Aorta (tissue), 5 donors: ENCODE measurements at regions not wholly inside any gene's neighbourhood (a gene's known extent, or its start where the extent isn't known, plus 50 kb on each side); places are given as distances from the start of the nearest gene placed in this dataset.
"Not testable (repeated sequence)": the region's sequence is repeated elsewhere in the genome, so short reads cannot be mapped to it uniquely, and the experiment has no call there.

Experiments used
- ATAC-seq: fragments of 200-7000 bp; cut with Tn5 transposase; one replicate; pipeline ENCODE4 v1.9.1; 2022; ENCODE audit warnings: moderate library complexity; ENCODE audit not compliant: low FRiP score
- DNase-seq, 2 donors: peaks; one replicate each; pipeline ENCODE4 v3.0.0-alpha.2; 2020
- H3K27ac ChIP-seq, 2 donors: one replicate each; pipeline ENCODE4 v1.5.1; 2013; ENCODE audit warnings: low read length in 2 of 2, mild to moderate bottlenecking in 2 of 2, moderate library complexity in 2 of 2, control low read depth in 1 of 2, inconsistent platforms in 1 of 2, low read depth in 1 of 2
- H3K27me3 ChIP-seq, 2 donors: one replicate each; pipeline ENCODE4 v1.6.1; 2013; ENCODE audit warnings: control low read depth in 1 of 2, low read length in 1 of 2, mild to moderate bottlenecking in 1 of 2, moderate library complexity in 1 of 2; ENCODE audit not compliant: insufficient read depth in 2 of 2, control insufficient read depth in 1 of 2
- H3K36me3 ChIP-seq, 2 donors: one replicate each; pipeline ENCODE4 v1.6.1; 2013; ENCODE audit warnings: control low read depth in 1 of 2, low read length in 1 of 2, mild to moderate bottlenecking in 1 of 2; ENCODE audit not compliant: insufficient read depth in 2 of 2, control insufficient read depth in 1 of 2
- H3K4me1 ChIP-seq, 2 donors: one replicate each; pipeline ENCODE4 v1.6.1; 2013; ENCODE audit warnings: low read length in 2 of 2, control low read depth in 1 of 2, mild to moderate bottlenecking in 1 of 2, moderate library complexity in 1 of 2; ENCODE audit not compliant: insufficient read depth in 2 of 2, control insufficient read depth in 1 of 2
- H3K4me3 ChIP-seq, 2 donors: one replicate each; pipeline ENCODE4 v1.5.1; 2013; ENCODE audit warnings: low read length in 2 of 2, control low read depth in 1 of 2, mild to moderate bottlenecking in 1 of 2
- H3K9me3 ChIP-seq: one replicate; pipeline ENCODE4 v1.6.1; 2013; ENCODE audit warnings: mild to moderate bottlenecking, low read length; ENCODE audit not compliant: control insufficient read depth
- WGBS, 2 donors: extraction: QIAGEN DNeasy Blood & Tissue Kit; methylation state at CpG; one replicate each; pipeline ENCODE4 v1.1.7; 2013; 5-methylcytosine and 5-hydroxymethylcytosine counted together
- intact Hi-C, 2 donors: fragments of 100-400 bp; cut with DNase I; formaldehyde crosslinking; loops; one replicate each; pipeline versions ENCODE4 v1.14.2 to v1.15.0; 2022
- donor health status: healthy with polysubstance abuse.
- donor health status: Bipolar disorder and iron deficiency.
- donor health status: DM: no; HTN: no; CAD: no.
- donor health status: DM: no; HTN: no; CAD: no.
- donor health status: DM: yes; HTN: yes; CAD: no.

GRCh38 chr4:188797011-188797410, 657.8 kb downstream of the TRIML1 start:
- H3K4me1 ChIP-seq, DNase-seq, intact Hi-C loops, H3K36me3 ChIP-seq, H3K4me3 ChIP-seq, H3K9me3 ChIP-seq, ATAC-seq, H3K27ac ChIP-seq, H3K27me3 ChIP-seq: not testable (repeated sequence)
- 90 to 93% methylated on average over 21 to 32 of the region's 32 CpGs for WGBS, 2 donors

GRCh38 chr4:188804861-188805260, 665.6 kb downstream of the TRIML1 start:
- intact Hi-C loops: no loop called here

GRCh38 chr4:188811121-188811520, 671.9 kb downstream of the TRIML1 start:
- Histone ChIP-seq H3K4me3 (no peak overlapping the region), H3K27ac (no peak overlapping the region), H3K9me3 (no peaks in the 10 kb centered on the region), H3K36me3 (no peaks in the 10 kb centered on the region), H3K4me1 (no peaks in the 10 kb centered on the region), H3K27me3 (no peaks in the 10 kb centered on the region)
- intact Hi-C loops: no loop called here
- 82 to 90% methylated on average over 1 of the region's 1 CpG for WGBS, 2 donors
- DNase-seq (no peak), ATAC-seq (no peak)

More at GRCh38 chr4:188804861-188805260, 665.6 kb downstream of the TRIML1 start:
- no peak overlapping the region for H3K4me3 ChIP-seq
- DNase-seq: no peak
- 76 to 78% methylated on average over 4 of the region's 4 CpGs for WGBS, 2 donors
- no peaks in the 10 kb centered on the region for H3K4me1 ChIP-seq
- H3K27ac ChIP-seq: no peak overlapping the region
- H3K9me3 ChIP-seq: no peaks in the 10 kb centered on the region
- no peak for ATAC-seq
- H3K36me3 ChIP-seq: no peaks in the 10 kb centered on the region
- no peaks in the 10 kb centered on the region for H3K27me3 ChIP-seq

- no peaks in the 10 kb centered on the region for H3K9me3 ChIP-seq
- H3K36me3 ChIP-seq: no peaks in the 10 kb centered on the region
- intact Hi-C loops: no loop called here
- H3K4me3 ChIP-seq: no peak overlapping the region
- no peak overlapping the region for H3K27ac ChIP-seq
- no peaks in the 10 kb centered on the region for H3K4me1 ChIP-seq
- H3K27me3 ChIP-seq: no peaks in the 10 kb centered on the region
- DNase-seq (no peak), ATAC-seq (no peak)
- 43 to 45% methylated on average over 1 of the region's 1 CpG for WGBS, 2 donors
Observed at GRCh38 chr4:188812644-188813043, 673.4 kb downstream of the TRIML1 start.

DNA sequence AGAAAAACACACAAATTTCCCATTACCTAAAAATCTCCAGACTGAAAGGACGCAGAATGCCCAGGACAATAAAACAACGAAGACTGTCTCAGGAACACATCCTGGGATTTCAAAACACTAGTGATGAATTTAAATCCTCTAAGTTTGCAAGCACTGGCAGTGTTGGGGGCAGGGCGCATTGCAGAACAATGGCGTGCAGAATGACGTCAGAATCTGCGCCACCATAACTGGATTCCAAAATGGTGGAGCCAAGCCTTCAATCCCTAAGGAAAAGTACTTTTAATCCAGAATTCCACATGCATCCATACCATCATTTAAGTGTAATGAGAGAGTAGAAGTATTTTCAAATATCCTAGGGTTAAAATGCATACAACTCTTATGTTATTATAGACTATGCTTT, 679.1 kb downstream of the TRIML1 start:
- H3K27ac ChIP-seq: no peak overlapping the region
- H3K27me3 ChIP-seq: no peaks in the 10 kb centered on the region
- WGBS, 2 donors: 94 to 96% methylated on average over 6 of the region's 6 CpGs
- H3K36me3 ChIP-seq: no peaks in the 10 kb centered on the region
- DNase-seq (no peak), ATAC-seq (no peak)
- no peaks in the 10 kb centered on the region for H3K9me3 ChIP-seq
- H3K4me3 ChIP-seq: no peak overlapping the region
- no peaks in the 10 kb centered on the region for H3K4me1 ChIP-seq
- intact Hi-C loops: no loop called here

- intact Hi-C loops: no loop called here
- Histone ChIP-seq H3K9me3 (no peaks in the 10 kb centered on the region), H3K4me3 (no peak overlapping the region), H3K36me3 (no peaks in the 10 kb centered on the region), H3K27ac (no peak overlapping the region), H3K27me3 (no peaks in the 10 kb centered on the region), H3K4me1 (no peaks in the 10 kb centered on the region)
- DNase-seq: no peak
- no peak for ATAC-seq
- 67 to 86% methylated on average over 2 of the region's 2 CpGs for WGBS, 2 donors
Observed at GRCh38 chr4:188819233-188819632, 680.0 kb downstream of the TRIML1 start.

DNA sequence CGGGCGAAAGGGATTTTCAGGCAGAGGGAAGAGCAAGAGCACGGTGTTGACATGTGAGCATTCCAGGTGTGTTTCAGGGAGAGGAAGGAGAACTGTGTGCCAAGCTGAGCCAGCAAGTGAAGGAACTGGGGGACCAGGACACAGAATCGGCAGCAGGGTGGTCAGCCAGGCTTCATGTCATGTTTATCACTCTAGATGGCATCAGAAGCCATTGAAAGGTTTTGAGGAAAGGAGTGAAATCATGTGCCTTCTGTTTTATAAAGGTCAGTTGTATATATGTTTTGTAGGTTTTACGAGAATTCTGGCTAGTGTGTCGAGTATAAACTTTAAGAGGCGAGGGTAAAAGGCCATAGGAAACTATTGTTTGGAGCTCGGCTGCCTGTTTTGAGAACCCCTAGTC, 682.3 kb downstream of the TRIML1 start:
- DNase-seq (no peak), ATAC-seq (no peak)
- H3K36me3 ChIP-seq: no peaks in the 10 kb centered on the region
- H3K4me1 ChIP-seq: no peaks in the 10 kb centered on the region
- H3K27me3 ChIP-seq: no peaks in the 10 kb centered on the region
- 84 to 88% methylated on average over 8 of the region's 8 CpGs for WGBS, 2 donors
- no peak overlapping the region for H3K27ac ChIP-seq
- H3K4me3 ChIP-seq: no peak overlapping the region
- intact Hi-C loops: no loop called here
- no peaks in the 10 kb centered on the region for H3K9me3 ChIP-seq

GRCh38 chr4:188822698-188823097, 683.5 kb downstream of the TRIML1 start:
- no peaks in the 10 kb centered on the region for H3K4me1 ChIP-seq
- intact Hi-C loops: no loop called here
- no peaks in the 10 kb centered on the region for H3K27me3 ChIP-seq
- H3K36me3 ChIP-seq: no peaks in the 10 kb centered on the region
- no peak for ATAC-seq
- no peak for DNase-seq
- no peak overlapping the region for H3K4me3 ChIP-seq
- no peak overlapping the region for H3K27ac ChIP-seq
- H3K9me3 ChIP-seq: no peaks in the 10 kb centered on the region
- WGBS, 2 donors: 90 to 94% methylated on average over 2 of the region's 2 CpGs

- H3K27me3 ChIP-seq: no peaks in the 10 kb centered on the region
- H3K36me3 ChIP-seq: no peaks in the 10 kb centered on the region
- DNase-seq (no peak), ATAC-seq (no peak)
- intact Hi-C loops: no loop called here
- WGBS, 2 donors: 95 to 97% methylated on average over 17 of the region's 17 CpGs
- no peaks in the 10 kb centered on the region for H3K9me3 ChIP-seq
- H3K27ac ChIP-seq: no peak overlapping the region
- no peaks in the 10 kb centered on the region for H3K4me1 ChIP-seq
- no peak overlapping the region for H3K4me3 ChIP-seq
Observed at GRCh38 chr4:188824553-188824952, 685.3 kb downstream of the TRIML1 start.
